Stimulated activated CD4-positive, alpha-beta T cell treated with anti-CD3 and anti-CD28 coated beads, Interleukin-12 subunit alpha, Interleukin-12 subunit beta, amount 100 ng/mL, for 24 hours (primary cell): ENCODE measurements at regions not wholly inside any gene's neighbourhood (a gene's known extent, or its start where the extent isn't known, plus 50 kb on each side); places are given as distances from the start of the nearest gene placed in this dataset.
"Not testable (repeated sequence)": the region's sequence is repeated elsewhere in the genome, so short reads cannot be mapped to it uniquely, and the experiment has no call there.

ENCODE experiments used
- DNase-seq, 2 experiments: peaks; one replicate each; pipeline ENCODE4 v3.0.0-alpha.2; 2020; ENCODE audit warnings: low read depth in 2 of 2

DNA sequence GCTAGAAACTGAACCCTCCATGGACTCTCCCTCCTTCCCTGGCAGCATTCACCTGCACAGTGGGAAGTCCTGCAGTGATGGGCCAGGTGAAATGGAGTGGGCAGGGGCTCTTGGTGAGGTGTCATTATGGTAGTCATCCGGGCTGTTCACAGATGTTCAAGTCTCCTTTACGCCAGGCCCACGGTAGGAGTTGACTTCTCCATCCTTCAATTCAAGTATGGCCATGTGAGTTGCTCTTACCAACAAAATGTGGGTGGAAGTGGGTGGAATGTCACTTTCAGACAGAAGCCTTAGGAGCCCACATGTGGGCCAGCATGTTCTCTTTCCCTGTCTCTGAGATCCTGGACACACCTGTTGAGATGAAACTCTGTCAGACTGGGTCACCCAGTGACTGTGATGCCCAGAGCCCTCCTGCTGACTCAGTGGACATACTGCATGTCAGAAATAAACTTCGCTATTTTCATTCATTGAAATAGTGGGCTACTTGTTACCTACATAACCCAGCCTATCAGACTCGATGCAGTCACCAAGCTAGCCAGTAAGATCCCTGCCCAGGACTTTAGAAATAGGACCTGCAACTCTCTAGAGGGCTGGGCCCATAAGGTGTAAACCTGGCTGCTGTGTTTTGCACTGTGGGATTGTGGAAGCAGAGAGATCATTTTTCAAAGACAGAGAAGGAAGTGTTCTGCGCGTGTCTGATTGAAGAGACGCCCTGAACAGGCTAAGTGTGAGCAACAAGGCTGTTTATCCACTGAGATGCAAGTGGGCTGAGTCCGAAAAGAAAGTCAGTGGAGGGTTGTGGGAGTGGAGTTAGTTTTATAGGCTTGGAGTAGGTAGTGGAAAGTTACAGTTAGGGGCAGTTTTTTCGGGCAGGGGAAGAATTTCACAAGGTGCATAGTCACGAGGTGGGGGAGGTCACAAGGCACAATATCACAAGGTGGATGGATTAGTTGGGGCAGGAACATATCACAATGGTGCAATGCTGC, 174.4 kb downstream of the TRIM43 start:
- not testable (repeated sequence) for DNase-seq

DNA sequence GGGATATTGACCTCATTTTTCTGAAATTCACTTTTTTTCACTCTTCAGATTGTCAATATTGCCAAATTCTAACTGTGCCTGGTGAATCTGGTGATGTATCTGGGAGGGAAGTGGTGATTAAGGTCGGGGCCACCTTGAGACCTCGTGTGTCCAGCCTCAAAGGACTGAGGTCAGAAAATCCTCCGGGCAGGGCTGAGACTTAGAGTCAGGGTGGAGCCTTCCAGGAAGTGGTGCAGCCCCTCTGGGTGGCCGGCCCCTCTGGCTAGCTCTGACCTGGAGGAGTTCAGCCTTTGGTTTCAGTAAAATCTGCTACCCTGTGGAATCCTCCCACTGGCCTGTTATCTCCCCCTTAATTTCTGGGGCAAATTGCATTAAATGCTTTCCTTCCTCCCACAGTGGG, 175.7 kb downstream of the TRIM43 start:
- DNase-seq: not testable (repeated sequence)

GRCh38 chr2:95767950-95768349, 176.1 kb downstream of the TRIM43 start:
- not testable (repeated sequence) for DNase-seq

DNA sequence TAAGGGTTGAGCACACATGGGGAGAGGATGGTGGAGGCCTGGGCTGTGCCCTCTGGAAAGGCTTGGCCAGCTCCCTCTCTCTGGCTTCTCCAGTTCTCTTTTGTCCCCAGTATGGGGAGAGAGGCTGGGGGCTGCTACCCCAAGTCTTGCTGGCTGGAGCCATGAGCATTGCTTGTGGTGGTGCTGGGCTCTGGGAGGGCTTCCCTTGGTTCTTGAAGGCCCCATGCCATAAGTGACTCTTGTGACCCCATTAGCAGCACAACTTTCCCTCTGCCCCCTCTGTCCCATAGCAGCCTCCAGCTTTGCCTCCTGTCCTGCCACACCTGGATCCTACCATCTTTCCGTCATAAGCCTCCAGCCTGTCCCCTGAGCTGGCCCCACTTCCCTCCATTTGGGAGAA, 177.5 kb downstream of the TRIM43 start:
- not testable (repeated sequence) for DNase-seq

GRCh38 chr2:95770726-95771125, 178.9 kb downstream of the TRIM43 start:
- not testable (repeated sequence) for DNase-seq

DNA sequence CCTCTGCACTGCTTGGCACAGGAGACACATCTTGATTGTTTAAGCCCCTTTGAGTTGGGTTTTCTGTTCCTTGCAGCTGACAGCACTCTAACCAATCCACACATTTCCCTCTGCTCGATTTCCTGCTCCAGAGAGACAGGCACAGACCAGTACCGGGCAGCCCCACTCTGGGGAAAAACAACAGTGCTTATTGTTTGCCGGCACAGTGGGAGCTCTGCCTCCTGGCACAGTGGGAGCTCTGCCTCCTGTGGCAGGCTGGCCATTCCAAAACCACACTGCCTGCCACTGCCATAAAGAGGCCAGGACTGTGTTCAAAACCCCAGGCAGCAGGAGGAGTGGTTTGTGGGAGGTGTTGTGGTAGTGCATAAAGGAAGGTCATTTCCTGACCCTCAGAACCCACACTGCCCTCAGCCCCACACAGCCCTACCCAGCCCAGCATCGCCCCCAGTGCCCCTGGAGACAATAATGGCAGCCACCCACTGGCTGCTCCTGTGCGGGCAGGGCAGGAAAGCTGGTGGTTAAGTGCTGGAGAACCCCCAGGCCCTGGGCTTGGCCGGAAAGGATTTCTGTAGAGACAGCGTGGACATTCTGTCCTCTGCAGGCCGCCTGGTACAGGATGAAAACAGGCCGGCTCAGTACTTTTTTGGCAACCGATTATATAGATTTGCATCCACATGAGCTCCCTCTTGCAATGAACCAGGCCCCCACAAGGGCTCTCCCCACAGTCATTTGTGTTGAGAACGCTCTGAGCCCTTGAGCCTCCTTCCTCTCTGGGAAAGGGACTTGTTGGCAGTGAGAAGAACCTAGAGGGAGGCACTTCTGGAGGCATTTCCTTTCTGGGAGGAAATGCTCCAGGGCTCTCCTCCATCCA, 182.8 kb downstream of the TRIM43 start:
- DNase-seq: not testable (repeated sequence)

GRCh38 chr2:95775193-95775531, 183.4 kb downstream of the TRIM43 start:
- DNase-seq: not testable (repeated sequence)
